AG09309 (cell line): ENCODE measurements at regions not wholly inside any gene's neighbourhood (a gene's known extent, or its start where the extent isn't known, plus 50 kb on each side); places are given as distances from the start of the nearest gene placed in this dataset.

Experiments used
- DNase-seq: peaks from one replicate; pipeline ENCODE4 v3.0.0-alpha.2; 2010; ENCODE audit warnings: low read depth
- H3K4me3 ChIP-seq: 2 replicates; pipeline ENCODE4 v1.5.1; 2011; ENCODE audit warnings: mild to moderate bottlenecking, low read depth, low read length, moderate library complexity; ENCODE audit not compliant: control insufficient read depth
- TF ChIP-seq, protein P1 (sequence below): IDR thresholded peaks from 2 replicates; pipeline ENCODE4 v1.5.1; 2011; ENCODE audit warnings: mild to moderate bottlenecking, low read depth, low read length, inconsistent platforms; ENCODE audit not compliant: insufficient read depth, control insufficient read depth; ENCODE audit errors: missing control alignments

- no peak for DNase-seq
- H3K4me3 ChIP-seq = no peak overlapping the region
- TF ChIP-seq, protein P1, sequence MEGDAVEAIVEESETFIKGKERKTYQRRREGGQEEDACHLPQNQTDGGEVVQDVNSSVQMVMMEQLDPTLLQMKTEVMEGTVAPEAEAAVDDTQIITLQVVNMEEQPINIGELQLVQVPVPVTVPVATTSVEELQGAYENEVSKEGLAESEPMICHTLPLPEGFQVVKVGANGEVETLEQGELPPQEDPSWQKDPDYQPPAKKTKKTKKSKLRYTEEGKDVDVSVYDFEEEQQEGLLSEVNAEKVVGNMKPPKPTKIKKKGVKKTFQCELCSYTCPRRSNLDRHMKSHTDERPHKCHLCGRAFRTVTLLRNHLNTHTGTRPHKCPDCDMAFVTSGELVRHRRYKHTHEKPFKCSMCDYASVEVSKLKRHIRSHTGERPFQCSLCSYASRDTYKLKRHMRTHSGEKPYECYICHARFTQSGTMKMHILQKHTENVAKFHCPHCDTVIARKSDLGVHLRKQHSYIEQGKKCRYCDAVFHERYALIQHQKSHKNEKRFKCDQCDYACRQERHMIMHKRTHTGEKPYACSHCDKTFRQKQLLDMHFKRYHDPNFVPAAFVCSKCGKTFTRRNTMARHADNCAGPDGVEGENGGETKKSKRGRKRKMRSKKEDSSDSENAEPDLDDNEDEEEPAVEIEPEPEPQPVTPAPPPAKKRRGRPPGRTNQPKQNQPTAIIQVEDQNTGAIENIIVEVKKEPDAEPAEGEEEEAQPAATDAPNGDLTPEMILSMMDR = no peak
These were observed 263.9 kb downstream of the PLPP3 start for GRCh38 chr1:56315293-56315942.

DNA sequence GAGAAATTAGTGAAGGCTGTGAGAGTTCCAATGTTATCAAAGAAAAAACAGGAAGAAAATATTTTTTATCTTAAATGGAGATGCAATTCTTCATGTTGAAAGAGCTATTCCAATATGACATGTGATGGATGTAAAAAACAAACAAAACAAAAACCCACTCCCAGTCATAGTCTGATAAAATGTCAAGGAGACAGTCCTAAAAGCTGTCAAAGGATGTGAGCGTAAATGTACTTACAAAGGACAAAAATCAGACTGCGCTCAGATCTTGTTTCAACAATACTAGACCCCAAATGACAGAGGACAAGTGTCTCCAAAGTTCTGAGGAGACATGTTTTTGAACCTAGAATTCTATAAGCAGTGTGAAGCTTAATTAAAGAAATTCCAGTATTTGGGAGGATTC, 265.8 kb downstream of the PLPP3 start:
- no peak overlapping the region for H3K4me3 ChIP-seq
- TF ChIP-seq, protein P1 = no peak
- no peak for DNase-seq

DNA sequence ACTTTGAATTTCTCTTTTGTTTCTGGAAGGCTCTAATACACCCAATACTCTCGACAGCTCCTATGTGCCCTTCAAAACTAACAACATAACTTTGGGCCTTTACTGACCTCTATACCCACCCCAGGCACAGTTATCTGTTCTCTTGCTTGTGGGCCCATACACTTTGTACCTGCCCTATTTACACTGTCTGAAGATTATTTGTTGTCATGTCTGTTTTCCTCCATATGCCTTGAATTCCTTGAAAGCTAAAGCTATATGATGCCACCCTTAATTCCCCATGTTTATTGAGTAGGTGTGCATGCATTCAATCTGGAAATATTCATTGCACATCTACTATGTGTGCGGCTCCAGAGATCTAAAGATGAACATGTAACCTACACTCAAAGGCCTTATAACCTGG, 267.6 kb downstream of the PLPP3 start:
- no peak for DNase-seq
- H3K4me3 ChIP-seq = no peak overlapping the region
- TF ChIP-seq, protein P1 = no peak

DNA sequence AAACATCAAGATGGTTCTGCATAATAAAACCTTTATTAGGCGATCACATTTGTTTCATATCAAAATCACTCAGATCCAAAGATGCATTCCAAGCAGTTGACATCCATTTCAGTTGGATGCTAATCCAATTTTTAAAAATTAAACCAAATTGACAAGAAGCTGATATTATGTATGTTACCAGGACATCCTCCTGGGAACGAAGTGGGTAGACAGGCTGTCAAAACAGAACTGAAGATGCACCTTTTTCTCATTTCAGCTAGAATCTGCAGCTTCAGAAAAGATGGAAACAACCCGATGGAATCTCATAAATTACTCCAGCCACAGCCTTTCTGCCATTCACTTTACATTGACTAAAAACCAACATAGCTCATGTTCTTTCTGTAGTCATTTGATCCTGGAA, 268.4 kb downstream of the PLPP3 start:
- TF ChIP-seq, protein P1 = no peak
- H3K4me3 ChIP-seq = no peak overlapping the region
- DNase-seq = no peak

GRCh38 chr1:56309065-56309464, 270.3 kb downstream of the PLPP3 start:
- DNase-seq = no peak
- no peak overlapping the region for H3K4me3 ChIP-seq
- TF ChIP-seq, protein P1 = no peak

DNA sequence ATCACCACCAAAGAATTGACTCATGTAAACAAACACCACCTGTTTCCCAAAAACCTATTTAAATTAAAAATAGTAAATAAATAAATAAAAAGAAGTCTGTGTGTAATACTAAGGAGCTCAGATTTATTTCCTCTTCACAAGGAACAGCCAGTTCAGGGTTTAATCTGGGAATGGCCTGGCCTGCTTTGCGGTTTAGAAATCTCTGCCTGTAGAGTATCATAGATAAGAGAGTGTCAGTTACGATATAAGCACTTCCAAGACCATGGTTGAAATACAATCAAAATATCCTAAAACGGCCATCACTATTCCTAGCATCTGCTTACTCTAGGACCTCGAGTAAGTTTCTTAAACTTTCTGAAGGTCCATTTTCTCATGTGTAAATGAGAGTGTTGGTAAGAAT, 274.4 kb downstream of the PLPP3 start:
- DNase-seq = no peak
- no peak overlapping the region for H3K4me3 ChIP-seq
- TF ChIP-seq, protein P1 = no peak
